ENCODE measurements at regions not wholly inside any gene's neighbourhood (a gene's known extent, or its start where the extent isn't known, plus 50 kb on each side); places are given as distances from the start of the nearest gene placed in this dataset.

- no peak overlapping the region for H3K4me3 ChIP-seq (ENCODE audit: low read depth, low read length)
- no peak for TF ChIP-seq CTCF (IDR thresholded peaks at IDR 0.05; ENCODE audit: low read depth, low read length, missing control alignments)
- no peak for DNase-seq (ENCODE audit: low read depth)
Measured at GRCh38 chr16:86343027-86343795, 167.1 kb upstream of the FOXF1 start.

GRCh38 chr16:86343796-86344585 is 166.3 kb upstream of the FOXF1 start:
- DNase-seq (ENCODE audit: low read depth) = no peak
- H3K4me3 ChIP-seq (ENCODE audit: low read depth, low read length) = no peak overlapping the region

GRCh38 chr16:86344586-86344871 is 165.8 kb upstream of the FOXF1 start:
- no peak for TF ChIP-seq CTCF (IDR thresholded peaks at IDR 0.05; ENCODE audit: low read depth, low read length, missing control alignments)
- H3K4me3 ChIP-seq (ENCODE audit: low read depth, low read length) = no peak overlapping the region
- no peak for DNase-seq (ENCODE audit: low read depth)

More at GRCh38 chr16:86343796-86344585, 166.3 kb upstream of the FOXF1 start:
- no peak for TF ChIP-seq CTCF (IDR thresholded peaks at IDR 0.05; ENCODE audit: low read depth, low read length, missing control alignments)

- DNase-seq (ENCODE audit: low read depth) = no peak
- no peak overlapping the region for H3K4me3 ChIP-seq (ENCODE audit: low read depth, low read length)
- TF ChIP-seq CTCF (IDR thresholded peaks at IDR 0.05; ENCODE audit: low read depth, low read length, missing control alignments) = no peak
Measured at GRCh38 chr16:86344881-86345280, 165.4 kb upstream of the FOXF1 start.

GRCh38 chr16:86345516-86345915 is 164.8 kb upstream of the FOXF1 start:
- no peak for TF ChIP-seq CTCF (IDR thresholded peaks at IDR 0.05; ENCODE audit: low read depth, low read length, missing control alignments)
- no peak for DNase-seq (ENCODE audit: low read depth)

GRCh38 chr16:86346034-86346433 is 164.3 kb upstream of the FOXF1 start:
- H3K4me3 ChIP-seq (ENCODE audit: low read depth, low read length) = no peak overlapping the region
- no peak for DNase-seq (ENCODE audit: low read depth)
- no peak for TF ChIP-seq CTCF (IDR thresholded peaks at IDR 0.05; ENCODE audit: low read depth, low read length, missing control alignments)

More at GRCh38 chr16:86345516-86345915, 164.8 kb upstream of the FOXF1 start:
- no peak overlapping the region for H3K4me3 ChIP-seq (ENCODE audit: low read depth, low read length)

Data from GM12864 (cell line).